Activated T-helper 9 cell treated with anti-CD3 and anti-CD28 coated beads, Interleukin-2, amount 50 U/mL, for 16 hours (primary cell): ENCODE measurements at regions not wholly inside any gene's neighbourhood (a gene's known extent, or its start where the extent isn't known, plus 50 kb on each side); places are given as distances from the start of the nearest gene placed in this dataset.

Source experiments
- DNase-seq: peaks from one replicate; pipeline ENCODE4 v3.0.0-alpha.2; 2020; ENCODE audit warnings: low read depth

DNA sequence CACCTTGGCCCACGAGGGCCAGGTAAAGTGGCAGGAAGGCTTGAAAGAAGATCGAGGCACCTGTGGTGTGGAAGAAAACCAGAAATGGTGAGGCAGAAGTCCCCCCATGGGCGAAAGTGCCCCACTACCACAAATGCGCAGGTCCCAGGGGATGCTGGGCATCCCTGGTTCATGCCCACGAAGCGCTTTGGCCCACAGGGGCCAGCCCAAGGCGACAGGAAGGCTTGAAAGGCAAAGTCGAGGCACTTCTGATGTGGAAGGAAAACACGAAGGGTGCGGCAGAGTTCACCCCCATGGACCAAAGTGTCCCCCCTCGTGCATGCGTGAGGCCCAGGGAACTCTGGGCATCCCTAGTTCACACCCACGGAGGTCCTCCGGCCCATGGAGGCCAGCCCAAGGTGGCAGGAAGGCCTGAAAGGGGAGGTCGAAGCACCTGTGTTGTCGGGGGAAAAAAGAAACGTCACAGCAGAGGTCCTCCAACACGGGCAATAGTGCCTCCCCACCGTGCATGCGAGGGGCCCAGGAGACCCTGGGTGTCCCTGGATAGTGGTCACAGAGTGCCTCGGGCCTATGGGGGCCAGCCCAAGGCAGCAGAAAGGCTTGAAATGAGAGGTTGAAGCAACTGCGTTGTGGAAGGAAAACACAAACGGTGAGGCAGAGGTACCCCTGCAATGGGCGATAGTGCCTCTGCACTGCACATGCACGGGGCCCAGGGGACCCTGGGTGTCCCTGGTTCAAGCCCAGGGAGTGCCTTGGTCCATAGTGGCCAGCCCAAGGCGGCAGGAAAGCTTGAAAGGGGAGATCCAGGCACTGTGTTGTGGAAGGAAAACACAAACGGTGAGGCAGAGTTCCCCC, 373.9 kb downstream of the ALG10 start:
- DNase-seq: no peak

DNA sequence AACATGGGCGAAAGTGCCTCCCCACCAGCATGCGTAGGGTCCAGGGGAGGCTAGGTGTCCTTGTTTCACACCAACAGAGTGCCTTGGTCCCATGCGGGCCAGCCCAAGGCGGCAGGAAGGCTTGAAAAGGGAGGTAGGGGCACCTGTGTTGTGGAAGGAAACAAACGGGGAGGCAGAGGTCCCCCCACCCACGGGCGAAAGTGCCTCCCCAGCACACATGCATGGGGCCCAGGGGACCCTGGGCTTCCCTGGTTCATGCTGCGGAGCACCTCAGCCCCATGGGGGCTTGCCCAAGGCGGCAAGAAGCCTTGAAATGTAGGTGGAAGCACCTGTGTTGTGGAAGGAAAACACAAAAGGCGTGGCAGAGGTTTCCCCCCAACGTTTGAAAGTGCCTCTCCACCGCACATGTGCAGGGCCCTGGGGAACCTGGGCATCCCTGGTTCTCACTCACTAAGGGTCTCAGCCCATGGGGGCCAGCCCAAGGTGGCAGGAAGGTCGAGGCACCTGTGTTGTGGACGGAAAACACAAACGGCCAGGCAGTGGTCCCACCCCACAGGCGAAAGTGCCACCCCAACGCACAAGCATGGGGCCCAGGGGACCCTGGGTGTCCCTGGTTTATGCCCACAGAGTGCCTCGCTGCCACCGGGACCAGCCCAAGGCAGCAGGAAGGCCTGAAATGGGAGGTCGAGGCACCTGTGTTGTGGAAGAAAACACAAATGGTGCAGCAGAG, 374.7 kb downstream of the ALG10 start:
- no peak for DNase-seq

DNA sequence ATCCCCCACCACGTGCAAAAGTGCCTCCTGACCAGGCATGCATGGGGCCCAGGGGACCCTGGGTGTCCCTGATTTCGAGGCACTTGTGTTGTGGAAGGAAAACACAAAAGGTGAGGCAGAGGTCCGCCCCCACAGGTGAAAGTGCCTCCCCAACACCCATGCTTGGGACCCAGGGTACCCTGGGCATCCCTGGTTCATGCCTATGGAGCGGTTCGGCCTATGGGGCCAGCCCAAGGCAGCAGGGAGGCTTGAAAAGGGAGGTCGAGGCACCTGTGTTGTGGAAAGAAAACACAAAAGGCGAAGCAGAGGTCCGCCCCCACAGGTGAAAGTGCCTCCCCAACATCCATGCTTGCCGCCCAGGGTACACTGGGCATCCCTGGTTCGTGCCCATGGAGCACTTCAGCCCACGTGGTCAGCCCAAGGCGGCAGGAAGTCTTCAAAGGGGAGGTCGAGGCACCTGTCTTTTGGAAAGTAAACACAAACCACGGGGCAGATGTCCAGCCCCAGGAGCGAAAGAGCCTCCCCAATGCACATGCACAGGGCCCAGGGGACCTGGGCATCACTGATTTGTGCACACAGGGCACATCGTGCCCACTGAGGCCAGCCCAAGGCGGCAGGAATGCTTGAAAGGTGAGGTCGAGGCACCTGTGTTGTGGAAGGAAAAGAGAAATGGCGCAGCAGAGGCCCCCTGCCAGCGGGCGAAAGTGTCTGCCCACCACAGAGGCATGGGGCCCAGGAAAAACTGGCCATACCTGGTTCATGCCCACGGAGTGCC, 375.5 kb downstream of the ALG10 start:
- DNase-seq: no peak

DNA sequence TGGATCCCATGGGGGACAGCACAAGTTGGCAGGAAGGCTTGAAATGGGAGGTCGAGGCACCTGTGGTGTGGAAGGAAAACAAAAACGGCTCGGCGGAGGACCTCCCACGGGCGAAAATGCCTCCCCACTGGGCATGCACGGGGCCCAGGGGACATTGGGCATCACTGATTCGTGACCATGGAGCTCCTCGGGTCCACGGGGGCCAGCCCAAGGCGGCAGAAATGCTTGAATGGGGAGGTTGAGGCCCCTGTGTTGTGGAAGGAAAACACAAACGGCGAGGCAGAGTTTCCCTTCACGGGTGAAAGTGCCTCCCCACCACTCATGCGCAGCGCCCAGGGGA, 376.0 kb downstream of the ALG10 start:
- no peak for DNase-seq

DNA sequence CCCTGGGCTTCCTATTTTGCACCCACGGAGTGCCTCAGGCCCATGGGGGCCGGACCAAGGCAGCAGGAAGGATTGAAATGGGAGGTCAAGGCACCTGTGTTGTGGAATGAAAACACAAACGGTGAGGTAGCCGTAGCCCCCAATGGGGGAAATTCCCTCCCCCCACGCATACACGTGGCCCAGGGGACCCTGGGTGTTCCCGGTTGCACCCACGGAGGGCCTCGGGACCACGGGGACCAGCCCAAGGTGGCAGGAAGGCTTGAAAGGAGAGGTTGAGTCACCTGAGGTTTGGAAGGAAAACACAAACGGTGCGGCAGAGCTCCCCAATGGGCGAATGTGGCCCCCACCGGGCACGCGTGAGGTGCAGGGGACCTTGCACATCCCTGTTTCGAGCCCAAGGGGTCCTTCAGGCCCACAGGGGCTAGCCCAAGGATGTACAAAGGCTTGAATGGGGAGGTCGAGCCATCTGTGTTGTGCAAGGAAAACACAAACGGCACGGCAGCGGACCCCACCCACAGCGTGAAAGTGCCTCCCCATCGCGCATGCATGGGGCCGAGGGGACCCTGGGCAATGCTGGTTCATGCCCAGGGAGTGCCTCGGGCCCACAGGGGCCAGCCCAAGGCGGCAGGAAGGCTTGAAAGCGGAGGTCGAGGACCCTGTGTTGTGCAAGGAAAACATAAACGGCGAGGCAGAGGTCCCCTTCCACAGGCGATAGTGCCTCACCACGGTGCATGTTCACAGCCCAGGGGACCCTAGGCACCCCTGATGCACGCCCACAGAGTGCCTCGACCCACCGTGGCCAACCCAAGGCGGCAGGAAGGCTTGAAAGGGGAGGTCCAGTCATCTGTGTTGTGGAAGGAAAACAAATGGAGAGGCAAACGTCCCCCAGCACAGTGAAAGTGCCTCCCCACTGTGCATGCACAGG, 376.7 kb downstream of the ALG10 start:
- DNase-seq: no peak

DNA sequence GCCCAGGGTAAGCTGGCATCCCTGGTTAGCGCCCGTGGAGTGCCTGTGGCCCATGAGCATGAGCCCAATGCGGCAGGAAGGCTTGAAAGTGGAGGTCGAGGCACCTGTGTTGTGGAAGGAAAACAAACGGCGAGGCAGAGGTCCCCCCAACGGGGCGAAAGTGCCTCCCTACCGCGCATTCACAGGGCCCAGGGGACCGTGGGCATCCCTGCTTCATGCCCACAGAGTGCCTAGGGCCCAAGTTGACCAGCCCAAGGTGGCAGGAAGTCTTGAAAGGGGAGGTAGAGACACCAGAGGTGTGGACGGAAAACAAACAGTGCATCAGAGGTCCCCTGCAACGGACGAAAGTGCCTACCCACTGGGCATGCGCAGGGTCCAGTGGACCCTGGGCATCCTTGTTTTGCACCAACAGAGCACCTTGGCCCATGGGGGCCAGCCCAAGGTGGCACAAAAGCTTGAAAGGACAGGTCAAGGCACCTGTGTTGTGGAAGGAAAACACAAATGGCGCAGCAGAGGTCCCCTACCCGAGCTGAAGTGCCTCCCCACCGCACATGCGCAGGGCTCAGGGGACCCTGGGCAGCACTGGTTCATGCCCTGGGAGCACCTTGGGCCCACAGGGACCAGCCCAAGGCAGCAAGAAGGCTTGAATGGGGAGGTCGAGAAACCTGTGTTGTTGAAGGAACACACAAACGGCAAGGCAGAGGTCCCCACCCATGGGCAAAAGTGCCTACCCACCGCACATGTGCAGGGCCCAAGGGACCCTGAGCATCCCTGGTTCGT, 377.5 kb downstream of the ALG10 start:
- DNase-seq: no peak

DNA sequence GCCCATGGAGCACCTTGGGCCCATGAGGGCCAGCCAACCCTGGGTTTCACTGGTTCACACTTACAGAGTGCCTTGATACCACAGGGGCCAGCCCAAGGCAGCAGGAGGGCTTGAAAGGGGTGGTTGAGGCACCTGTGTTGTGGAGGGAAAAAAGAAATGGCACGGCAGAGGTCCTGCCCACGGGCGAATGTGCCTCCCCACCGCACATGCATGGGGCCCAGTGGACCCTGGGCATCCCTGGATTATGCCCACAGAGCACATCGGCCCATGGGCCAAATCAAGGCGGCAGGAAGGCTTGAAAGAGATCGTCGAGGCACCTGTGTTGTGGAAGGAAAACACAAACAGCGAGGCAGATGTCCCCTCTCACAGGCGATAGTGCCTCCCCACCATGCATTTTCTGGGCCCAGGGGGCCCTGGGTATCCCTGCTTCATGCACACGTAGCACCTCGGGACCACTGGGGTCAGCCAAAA, 378.1 kb downstream of the ALG10 start:
- no peak for DNase-seq

DNA sequence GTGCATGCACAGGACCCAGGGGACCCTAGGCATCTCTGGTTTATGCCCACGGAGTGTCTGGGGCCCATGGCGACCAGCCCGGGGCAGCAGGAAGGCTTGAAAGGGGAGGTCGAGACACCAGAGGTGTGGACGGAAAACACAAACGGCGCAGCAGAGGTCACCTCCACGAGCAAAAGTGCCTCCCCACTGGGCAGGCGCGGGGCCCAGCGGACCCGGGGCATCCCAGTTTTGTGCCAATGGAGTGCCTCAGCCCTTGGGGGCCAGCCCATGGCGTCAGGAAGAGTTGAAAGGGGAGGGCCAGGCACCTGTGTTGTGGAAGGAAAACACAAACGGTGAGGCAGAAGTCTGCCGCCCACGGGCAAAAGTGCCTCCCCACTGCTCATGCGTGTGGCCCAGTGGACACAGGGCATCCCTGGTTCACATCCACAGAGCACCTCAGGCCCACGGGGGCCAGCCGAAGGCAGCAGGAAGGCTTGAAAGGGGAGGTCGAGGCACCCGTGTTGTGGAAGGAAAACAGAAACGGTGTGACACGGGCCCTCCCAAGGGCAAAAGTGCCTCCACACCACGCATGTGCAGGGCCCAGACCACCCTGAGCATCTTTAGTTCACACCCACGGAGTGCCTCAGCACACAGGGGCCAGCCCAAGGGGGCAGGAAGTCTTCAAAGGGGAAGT, 378.8 kb downstream of the ALG10 start:
- DNase-seq: no peak

DNA sequence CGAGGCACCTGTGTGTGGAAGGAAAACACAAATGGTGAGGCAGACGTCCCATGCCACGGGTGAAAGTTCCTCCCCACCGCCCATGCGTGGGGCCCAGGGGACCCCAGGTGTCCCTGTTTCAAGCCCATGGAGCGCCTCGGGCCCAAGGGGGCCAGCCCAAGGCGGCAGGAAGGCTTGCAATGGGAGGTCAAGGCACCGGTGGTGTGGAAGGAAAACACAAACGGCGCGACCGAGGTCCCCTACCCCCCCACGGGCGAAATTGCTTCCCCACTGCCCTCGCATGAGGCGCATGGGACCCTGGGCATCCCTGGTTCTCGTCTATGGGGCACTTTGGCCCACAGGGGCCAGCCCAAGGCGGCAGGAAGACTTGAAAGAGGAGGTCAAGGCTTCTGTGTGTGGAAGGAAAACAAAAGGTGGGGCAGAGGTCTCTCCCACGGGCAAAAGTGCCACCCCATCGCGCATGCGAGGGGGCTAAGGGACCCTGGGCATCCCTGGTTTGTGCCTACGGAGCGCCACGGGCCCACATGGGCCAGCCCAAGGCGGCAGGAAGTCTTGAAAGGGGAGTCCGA, 379.4 kb downstream of the ALG10 start:
- DNase-seq: no peak

DNA sequence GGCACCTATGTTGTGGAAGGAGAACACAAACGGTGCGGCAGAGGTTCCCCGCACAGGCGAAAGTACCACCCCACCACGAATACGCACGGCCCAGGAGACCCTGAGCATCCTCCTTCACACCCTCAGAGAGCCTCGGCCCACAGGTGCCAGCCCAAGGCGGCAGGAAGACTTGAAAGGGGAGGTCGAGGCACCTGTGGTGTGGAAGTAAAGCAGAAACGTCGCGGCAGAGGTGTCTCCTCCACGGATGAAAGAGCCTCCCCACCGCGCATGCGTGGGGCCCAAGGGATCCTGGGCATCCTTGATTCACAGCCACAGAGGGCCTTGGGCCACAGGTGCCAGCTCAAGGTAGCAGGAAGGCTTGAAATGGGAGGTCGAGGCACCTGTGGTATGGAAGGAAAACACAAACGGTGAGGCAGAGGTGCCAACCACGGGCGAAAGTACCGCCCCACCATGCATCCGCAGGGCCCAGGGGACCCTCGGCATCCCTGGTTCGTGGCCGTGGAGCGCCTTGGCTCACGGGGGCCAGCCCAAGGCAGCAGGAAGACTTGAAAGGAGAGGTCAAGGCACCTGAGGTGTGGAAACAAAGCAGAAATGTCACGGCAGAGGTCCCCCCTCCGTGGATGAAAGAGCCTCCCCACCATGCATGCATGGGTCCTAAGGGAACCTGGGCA, 380.1 kb downstream of the ALG10 start:
- no peak for DNase-seq

DNA sequence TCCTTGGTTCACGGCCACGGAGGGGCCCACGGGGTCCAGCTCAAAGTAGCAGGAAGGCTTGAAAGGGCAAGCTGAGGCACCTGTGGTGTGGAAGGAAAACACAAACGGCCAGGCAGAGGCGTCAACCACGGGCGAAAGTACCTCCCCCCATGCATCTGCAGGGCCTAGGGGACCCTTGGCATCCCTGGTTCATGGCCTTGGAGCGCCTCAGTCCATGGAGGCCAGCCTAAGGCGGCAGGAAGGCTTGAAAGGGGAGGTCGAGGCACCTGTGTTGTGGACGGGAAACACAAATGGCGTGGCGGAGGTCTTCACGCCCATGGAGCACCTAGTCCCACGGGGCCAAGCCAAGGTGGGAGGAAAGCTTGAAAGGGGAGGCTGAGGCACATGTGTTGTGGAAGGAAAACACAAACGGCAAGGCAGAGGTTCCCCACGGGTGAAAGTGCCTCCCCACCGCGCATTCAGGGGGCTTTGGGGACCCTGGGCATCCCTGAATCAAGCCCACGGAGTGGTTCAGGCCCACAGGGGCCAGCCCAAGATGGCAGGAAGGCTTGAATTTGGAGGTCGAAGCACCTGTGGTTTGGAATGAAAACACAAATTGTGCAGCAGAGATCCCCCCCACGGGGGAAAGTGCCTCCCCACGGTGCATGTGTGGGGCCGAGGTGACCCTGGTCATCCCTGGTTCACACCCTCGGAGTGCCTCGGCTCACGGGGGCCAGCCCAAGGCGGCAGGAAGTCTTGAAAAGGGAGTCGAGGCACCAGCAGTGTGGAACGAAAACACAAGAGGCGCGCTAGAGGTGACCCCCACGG, 380.8 kb downstream of the ALG10 start:
- DNase-seq: no peak

DNA sequence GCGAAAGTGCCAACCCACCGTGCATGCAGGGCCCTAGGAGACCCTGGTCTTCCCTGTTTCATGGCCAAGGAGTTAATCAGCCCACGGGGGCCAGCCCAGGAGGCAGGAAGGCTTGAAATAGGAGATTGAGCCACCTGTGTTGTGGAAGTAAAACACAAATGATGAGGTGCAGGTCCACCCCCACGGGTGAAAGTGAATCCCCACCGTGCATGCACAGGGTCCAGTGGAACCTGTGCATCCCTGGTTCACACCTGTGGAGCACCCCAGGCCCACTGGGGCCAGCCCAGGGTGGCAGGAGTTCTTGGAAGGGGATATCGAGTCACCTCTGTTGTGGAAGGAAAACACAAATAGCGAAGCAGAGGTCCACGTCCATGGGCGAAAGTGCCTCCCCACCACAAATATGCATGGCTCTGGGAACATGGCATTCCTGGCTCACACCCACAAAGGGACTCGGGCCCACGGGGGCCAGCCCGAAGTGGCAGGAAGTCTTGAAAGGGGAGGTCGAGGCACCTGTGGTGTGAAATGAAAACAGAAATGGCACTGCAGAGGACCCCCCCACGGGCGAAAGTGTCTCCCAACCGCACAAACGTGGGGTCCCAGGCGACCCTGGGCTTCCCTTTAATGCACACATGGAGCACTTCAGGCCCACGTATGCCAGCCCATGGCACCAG, 381.5 kb downstream of the ALG10 start:
- no peak for DNase-seq

DNA sequence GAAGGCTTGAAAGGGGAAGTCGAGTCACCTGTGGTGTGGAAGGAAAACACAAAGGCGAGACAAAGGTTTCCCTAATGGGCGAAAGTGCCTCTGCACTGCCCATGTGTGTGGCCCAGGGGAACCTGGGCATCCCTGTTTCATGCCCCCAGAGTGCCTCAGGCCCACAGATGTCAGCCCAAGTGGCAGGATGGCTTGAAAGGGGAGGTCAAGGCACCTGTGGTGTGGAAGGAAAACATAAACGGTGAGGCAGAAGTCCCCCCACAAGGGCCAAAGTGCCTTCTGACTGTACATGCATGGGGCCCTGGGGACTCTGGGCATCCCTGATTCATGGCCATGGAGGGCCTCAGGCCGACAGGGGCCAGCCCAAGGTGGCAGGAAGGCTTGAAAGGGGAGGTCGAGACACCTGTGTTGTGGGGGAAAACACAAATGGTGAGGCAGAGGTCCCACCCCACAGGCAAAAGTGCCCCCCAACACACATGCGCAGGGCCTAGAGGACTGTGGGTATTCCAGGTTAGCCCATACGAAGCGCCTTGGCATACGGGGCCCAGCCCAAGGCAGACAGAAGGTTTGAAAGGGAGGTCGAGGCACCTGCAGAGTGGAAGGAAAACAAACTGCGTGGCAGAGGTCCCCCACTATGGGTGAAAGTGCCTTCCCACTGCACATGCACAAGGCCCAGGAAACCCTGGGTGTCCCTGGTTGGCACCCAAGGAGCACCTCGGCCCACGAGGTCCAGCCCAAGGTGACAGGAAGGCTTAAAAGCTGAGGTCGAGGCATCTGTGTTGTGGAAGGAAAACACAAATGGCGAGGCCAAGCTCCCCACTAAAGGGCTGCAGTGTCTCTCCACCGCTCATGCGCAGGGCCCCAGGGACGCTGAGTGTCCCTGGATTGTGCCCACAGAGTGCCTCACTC, 382.3 kb downstream of the ALG10 start:
- DNase-seq: no peak

DNA sequence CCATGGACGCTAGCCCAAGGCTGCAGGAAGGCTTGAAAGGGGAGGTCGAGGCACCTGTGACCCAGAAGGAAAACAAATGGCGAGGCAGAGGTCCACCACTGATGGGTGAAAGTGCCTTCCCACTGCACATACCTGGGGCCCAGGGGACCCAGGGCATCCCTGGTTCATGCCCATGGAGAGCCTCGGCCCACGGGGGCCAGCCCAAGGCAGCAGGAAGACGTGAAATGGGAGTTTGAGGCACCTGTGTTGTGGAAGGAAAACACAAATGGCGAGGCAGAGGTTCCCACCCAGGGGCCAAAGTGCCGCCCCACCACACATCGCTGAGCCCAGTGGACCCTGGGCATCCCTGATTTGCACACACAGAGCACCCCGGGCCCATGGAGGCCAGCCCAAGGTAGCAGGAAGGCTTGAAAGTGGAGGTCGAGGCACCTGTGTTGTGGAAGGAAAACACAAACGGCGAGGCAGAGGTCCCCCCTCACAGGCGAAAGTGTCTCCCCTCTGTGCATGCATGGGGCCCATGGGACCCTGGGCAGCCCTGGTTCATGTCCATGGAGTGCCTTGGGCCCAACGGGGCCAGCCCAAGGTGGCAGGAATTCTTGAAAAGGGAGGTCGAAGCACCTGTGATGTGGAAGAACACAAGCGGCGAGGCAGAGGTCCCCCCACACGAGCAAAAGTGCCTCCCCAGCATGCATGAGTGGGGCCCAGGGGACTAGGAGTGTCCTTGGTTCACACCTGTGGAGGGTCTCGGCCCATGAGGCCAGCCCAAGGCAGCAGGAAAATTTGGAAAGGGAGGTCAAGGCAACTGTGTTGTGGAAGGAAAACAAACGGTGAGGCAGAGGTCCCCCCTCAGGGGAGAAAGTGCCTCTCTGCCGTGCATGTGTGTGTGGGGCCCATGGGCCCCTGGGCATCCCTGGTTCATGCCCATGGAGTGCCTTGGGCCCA, 383.3 kb downstream of the ALG10 start:
- DNase-seq: no peak

DNA sequence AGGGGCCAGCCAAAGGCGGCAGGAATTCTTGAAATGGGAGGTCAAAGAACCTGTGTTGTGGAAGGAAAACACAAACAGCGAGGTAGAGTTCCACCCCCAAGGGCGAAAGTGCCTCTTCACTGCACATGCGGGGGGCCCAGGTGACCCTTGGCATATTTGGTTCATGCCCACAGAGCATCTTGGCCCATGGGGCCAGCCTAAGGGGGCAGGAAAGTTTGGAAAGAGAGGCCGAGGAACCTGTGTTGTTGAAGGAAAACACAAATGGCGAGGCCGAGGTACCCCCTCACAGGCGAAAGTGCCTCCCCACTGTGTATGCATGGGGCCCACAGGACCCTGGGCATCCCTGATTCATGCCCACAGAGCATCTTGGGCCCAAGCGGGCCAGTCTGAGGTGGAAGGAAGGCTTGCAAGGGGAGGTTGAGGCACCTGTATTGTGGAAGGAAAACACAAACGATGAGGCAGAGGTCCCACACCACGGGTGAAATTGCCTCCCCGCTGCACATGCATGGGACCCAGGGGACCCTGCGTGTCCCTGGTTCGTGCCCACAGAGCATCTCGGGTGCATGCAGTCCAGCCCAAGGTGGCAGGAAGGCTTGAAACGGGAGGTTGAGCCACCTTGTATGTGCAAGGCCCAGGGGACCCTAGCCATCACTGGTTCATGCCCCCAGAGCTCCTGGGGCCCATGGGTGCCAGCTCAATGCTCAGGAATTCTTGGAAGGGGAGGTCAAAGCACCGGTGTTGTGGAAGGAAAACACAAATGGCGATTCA, 384.1 kb downstream of the ALG10 start:
- DNase-seq: no peak
